ENCODE measurements at regions not wholly inside any gene's neighbourhood (a gene's known extent, or its start where the extent isn't known, plus 50 kb on each side); places are given as distances from the start of the nearest gene placed in this dataset.

DNA sequence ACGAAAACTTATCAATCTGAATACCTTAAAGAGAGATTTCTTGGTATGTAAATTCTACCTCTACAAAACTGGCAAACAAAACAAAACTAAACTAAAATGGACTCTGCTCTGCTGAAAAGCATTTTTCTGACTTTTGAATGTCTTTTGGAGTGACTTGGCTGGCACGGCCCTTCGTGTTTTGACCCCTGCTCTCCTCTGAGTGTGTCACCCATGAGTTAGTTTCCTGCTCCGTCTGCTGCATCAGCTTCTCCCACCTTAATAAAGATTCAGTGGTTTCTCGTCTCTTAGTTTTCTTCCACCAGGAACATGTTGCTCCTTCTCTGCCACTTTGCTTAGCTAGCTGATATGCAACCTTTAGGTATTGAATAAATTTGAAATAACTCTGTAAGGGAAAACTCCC is 1084.0 kb upstream of the CDH18 start:
- Histone ChIP-seq H3K9me3 (peaks cover 0 to 2% (median 0%) of the 10 kb centered on the region in 4 donors), H3K27ac (no peak overlapping the region), H3K4me1 (no peaks in the 10 kb centered on the region), H3K4me3 (no peak overlapping the region), H3K36me3 (no peaks in the 10 kb centered on the region), H3K27me3 (no peaks in the 10 kb centered on the region)
- WGBS, 2 donors = 79 to 80% methylated on average over 5 of the region's 5 CpGs
- intact Hi-C loops (cut with DNase I) = no loop called here
- TF ChIP-seq EP300 (IDR thresholded peaks at IDR 0.05) (no peak), POLR2AphosphoS5 (IDR thresholded peaks at IDR 0.05) (no peak), POLR2A (IDR thresholded peaks at IDR 0.05) (no peak)
- TF ChIP-seq, protein P1, sequence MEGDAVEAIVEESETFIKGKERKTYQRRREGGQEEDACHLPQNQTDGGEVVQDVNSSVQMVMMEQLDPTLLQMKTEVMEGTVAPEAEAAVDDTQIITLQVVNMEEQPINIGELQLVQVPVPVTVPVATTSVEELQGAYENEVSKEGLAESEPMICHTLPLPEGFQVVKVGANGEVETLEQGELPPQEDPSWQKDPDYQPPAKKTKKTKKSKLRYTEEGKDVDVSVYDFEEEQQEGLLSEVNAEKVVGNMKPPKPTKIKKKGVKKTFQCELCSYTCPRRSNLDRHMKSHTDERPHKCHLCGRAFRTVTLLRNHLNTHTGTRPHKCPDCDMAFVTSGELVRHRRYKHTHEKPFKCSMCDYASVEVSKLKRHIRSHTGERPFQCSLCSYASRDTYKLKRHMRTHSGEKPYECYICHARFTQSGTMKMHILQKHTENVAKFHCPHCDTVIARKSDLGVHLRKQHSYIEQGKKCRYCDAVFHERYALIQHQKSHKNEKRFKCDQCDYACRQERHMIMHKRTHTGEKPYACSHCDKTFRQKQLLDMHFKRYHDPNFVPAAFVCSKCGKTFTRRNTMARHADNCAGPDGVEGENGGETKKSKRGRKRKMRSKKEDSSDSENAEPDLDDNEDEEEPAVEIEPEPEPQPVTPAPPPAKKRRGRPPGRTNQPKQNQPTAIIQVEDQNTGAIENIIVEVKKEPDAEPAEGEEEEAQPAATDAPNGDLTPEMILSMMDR (IDR thresholded peaks at IDR 0.05) = no peak
- DNase-seq = no peak

DNA sequence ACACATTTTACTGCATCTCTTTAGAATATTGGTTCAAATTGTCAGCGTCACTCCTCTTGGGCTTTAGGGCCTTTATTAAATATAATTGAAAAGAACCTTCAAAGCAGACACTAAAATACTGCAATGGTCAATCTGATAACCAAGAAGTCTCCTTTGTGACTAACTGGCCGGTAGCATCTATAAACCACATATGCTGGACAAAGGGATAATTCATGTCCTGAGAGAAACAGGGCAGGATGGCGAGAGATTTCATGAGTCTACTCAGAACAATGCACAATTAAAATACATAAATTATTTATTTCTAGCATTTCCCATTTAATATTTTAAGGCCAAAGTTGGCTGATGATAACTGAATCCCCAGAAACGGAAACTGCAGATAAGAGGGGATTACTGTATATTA is 1083.4 kb upstream of the CDH18 start:
- TF ChIP-seq, protein P1 (IDR thresholded peaks at IDR 0.05) = no peak
- TF ChIP-seq EP300 (IDR thresholded peaks at IDR 0.05) (no peak), POLR2AphosphoS5 (IDR thresholded peaks at IDR 0.05) (no peak), POLR2A (IDR thresholded peaks at IDR 0.05) (no peak)
- intact Hi-C loops (cut with DNase I) = no loop called here
- 88 to 89% methylated on average over 4 of the region's 4 CpGs for WGBS, 2 donors
- Histone ChIP-seq H3K9me3 (peaks cover 0 to 2% (median 0%) of the 10 kb centered on the region in 4 donors), H3K27ac (no peak overlapping the region), H3K27me3 (no peaks in the 10 kb centered on the region), H3K4me3 (no peak overlapping the region), H3K4me1 (no peaks in the 10 kb centered on the region), H3K36me3 (no peaks in the 10 kb centered on the region)
- DNase-seq = no peak

GRCh38 chr5:21070858-21071257 is 1082.9 kb upstream of the CDH18 start:
- Histone ChIP-seq H3K27me3 (no peaks in the 10 kb centered on the region), H3K4me1 (no peaks in the 10 kb centered on the region), H3K4me3 (no peak overlapping the region), H3K27ac (no peak overlapping the region), H3K9me3 (peaks cover 0 to 3% (median 0%) of the 10 kb centered on the region in 4 donors), H3K36me3 (no peaks in the 10 kb centered on the region)
- no peak for DNase-seq
- intact Hi-C loops (cut with DNase I) = no loop called here
- TF ChIP-seq EP300 (IDR thresholded peaks at IDR 0.05) (no peak), POLR2A (IDR thresholded peaks at IDR 0.05) (no peak), POLR2AphosphoS5 (IDR thresholded peaks at IDR 0.05) (no peak)
- TF ChIP-seq, protein P1 (IDR thresholded peaks at IDR 0.05) = no peak

- intact Hi-C loops (cut with DNase I) = no loop called here
- Histone ChIP-seq H3K9me3 (peaks cover 0 to 5% (median 0%) of the 10 kb centered on the region in 4 donors), H3K36me3 (no peaks in the 10 kb centered on the region), H3K27me3 (no peaks in the 10 kb centered on the region), H3K4me3 (no peak overlapping the region), H3K4me1 (no peaks in the 10 kb centered on the region), H3K27ac (no peak overlapping the region)
- TF ChIP-seq, protein P1 (IDR thresholded peaks at IDR 0.05) = no peak
- TF ChIP-seq POLR2A (IDR thresholded peaks at IDR 0.05) (no peak), EP300 (IDR thresholded peaks at IDR 0.05) (no peak), POLR2AphosphoS5 (IDR thresholded peaks at IDR 0.05) (no peak)
- DNase-seq = no peak
- whole genome bisulfite sequencing, 2 donors = 2 to 49% methylated on average over 1 of the region's 1 CpG
Measured at GRCh38 chr5:21067724-21068123, 1079.7 kb upstream of the CDH18 start.

GRCh38 chr5:21063146-21063545 is 1075.1 kb upstream of the CDH18 start:
- Histone ChIP-seq H3K4me1 (no peaks in the 10 kb centered on the region), H3K36me3 (no peaks in the 10 kb centered on the region), H3K4me3 (no peak overlapping the region), H3K27ac (no peak overlapping the region), H3K9me3 (peaks cover 0 to 9% (median 0%) of the 10 kb centered on the region in 4 donors), H3K27me3 (no peaks in the 10 kb centered on the region)
- no peak for DNase-seq
- TF ChIP-seq POLR2A (IDR thresholded peaks at IDR 0.05) = no peak
- TF ChIP-seq EP300 (IDR thresholded peaks at IDR 0.05) = no peak
- TF ChIP-seq, protein P1 (IDR thresholded peaks at IDR 0.05) = no peak
- no peak for TF ChIP-seq POLR2AphosphoS5 (IDR thresholded peaks at IDR 0.05)
- WGBS, 2 donors = 75 to 89% methylated on average over 3 of the region's 3 CpGs
- intact Hi-C loops (cut with DNase I) = no loop called here
